Keratinocyte (primary cell): ENCODE measurements at regions not wholly inside any gene's neighbourhood (a gene's known extent, or its start where the extent isn't known, plus 50 kb on each side); places are given as distances from the start of the nearest gene placed in this dataset.
A peak's percentile ranks its signal among the peaks of the same experiment; 100 is the strongest.

Experiments
- DNase-seq: peaks from one replicate; pipeline ENCODE4 v3.0.0-alpha.2; 2011; ENCODE audit warnings: low read depth, missing footprints, low spot score
- FAIRE-seq: peaks from 2 replicates; lab custom pipeline; 2011; peaks lifted over from hg19 to GRCh38; lab: Jason Lieb, UNC
- H2AFZ ChIP-seq: 2 replicates; pipeline ENCODE4 v1.6.0; 2012; ENCODE audit warnings: low read length, control low read depth, inconsistent platforms; ENCODE audit not compliant: control insufficient read depth
- H3K27ac ChIP-seq: 2 replicates; pipeline ENCODE4 v1.5.1; 2011; ENCODE audit warnings: low read length; ENCODE audit not compliant: control insufficient read depth, insufficient read depth
- H3K27me3 ChIP-seq: 3 replicates; pipeline ENCODE4 v1.6.0; 2011; ENCODE audit warnings: low read length; ENCODE audit not compliant: control insufficient read depth, insufficient read depth; ENCODE audit errors: extremely low read depth
- H3K36me3 ChIP-seq, 2 experiments: 2 replicates in 1 of 2; 3 replicates in 1 of 2; pipeline ENCODE4 v1.5.1; 2011; ENCODE audit warnings: low read length in 2 of 2, mild to moderate bottlenecking in 1 of 2; ENCODE audit not compliant: control insufficient read depth in 2 of 2, insufficient read depth in 2 of 2; ENCODE audit errors: extremely low read depth in 1 of 2
- H3K4me1 ChIP-seq: 3 replicates; pipeline ENCODE4 v1.5.1; 2011; ENCODE audit warnings: low read length; ENCODE audit not compliant: control insufficient read depth, insufficient read depth; ENCODE audit errors: extremely low read depth
- H3K4me2 ChIP-seq: 3 replicates; pipeline ENCODE4 v1.6.0; 2011; ENCODE audit warnings: low read depth, low read length; ENCODE audit not compliant: control insufficient read depth, insufficient read depth; ENCODE audit errors: extremely low read depth
- H3K4me3 ChIP-seq, 3 experiments: fragments of 200-600 bp in 1 of 3; sonication (generic) in 1 of 3; 2 replicates in 2 of 3; 3 replicates in 1 of 3; pipeline ENCODE4 v1.5.1; 2011 to 2016; ENCODE audit warnings: low read length in 3 of 3, mild to moderate bottlenecking in 3 of 3, control low read depth in 2 of 3, inconsistent platforms in 1 of 3, low read depth in 1 of 3, mixed read lengths in 1 of 3, mixed run types in 1 of 3, moderate library complexity in 1 of 3; ENCODE audit not compliant: control insufficient read depth in 2 of 3, insufficient read depth in 2 of 3; ENCODE audit errors: extremely low read depth in 1 of 3
- H3K79me2 ChIP-seq: 2 replicates; pipeline ENCODE4 v1.6.0; 2012; ENCODE audit warnings: low read length; ENCODE audit not compliant: control insufficient read depth, insufficient read depth
- H3K9ac ChIP-seq: 3 replicates; pipeline ENCODE4 v1.6.0; 2011; ENCODE audit warnings: low read length; ENCODE audit not compliant: control insufficient read depth, insufficient read depth; ENCODE audit errors: extremely low read depth
- H3K9me1 ChIP-seq: 3 replicates; pipeline ENCODE4 v1.6.0; 2011; ENCODE audit warnings: low read length; ENCODE audit not compliant: control insufficient read depth, insufficient read depth; ENCODE audit errors: extremely low read depth
- H3K9me3 ChIP-seq: 2 replicates; pipeline ENCODE4 v1.5.1; 2012; ENCODE audit warnings: low read depth, low read length; ENCODE audit not compliant: control insufficient read depth
- H4K20me1 ChIP-seq: 3 replicates; pipeline ENCODE4 v1.6.0; 2011; ENCODE audit warnings: low read length; ENCODE audit not compliant: control insufficient read depth, insufficient read depth; ENCODE audit errors: extremely low read depth
- EZH2 ChIP-seq: IDR thresholded peaks from one replicate; pipeline ENCODE4 v1.6.1; 2012; ENCODE audit warnings: inconsistent platforms, mild to moderate bottlenecking, low read length, moderate library complexity
- dilution Hi-C: fragments of 300-500 bp; cut with MboI; formaldehyde crosslinking; loops from one replicate; pipeline ENCODE4 v1.7.0; 2020; ENCODE audit warnings: low sequenced_read_pairs; ENCODE audit not compliant: extremely low pct_ligation_motif_present
- TF ChIP-seq, protein P1 (sequence below), 3 experiments: IDR thresholded peaks in 1 of 3; conservative IDR thresholded peaks in 1 of 3; optimal IDR thresholded peaks in 1 of 3; 2 replicates in 2 of 3; 3 replicates in 1 of 3; pipeline versions ENCODE3 to v1.5.1; 2011; ENCODE audit warnings: low read length in 3 of 3, mild to moderate bottlenecking in 3 of 3, moderate library complexity in 2 of 3, control low read depth in 1 of 3, inconsistent platforms in 1 of 3; ENCODE audit not compliant: insufficient read depth in 2 of 3; ENCODE audit errors: extremely low read depth in 1 of 3

DNA sequence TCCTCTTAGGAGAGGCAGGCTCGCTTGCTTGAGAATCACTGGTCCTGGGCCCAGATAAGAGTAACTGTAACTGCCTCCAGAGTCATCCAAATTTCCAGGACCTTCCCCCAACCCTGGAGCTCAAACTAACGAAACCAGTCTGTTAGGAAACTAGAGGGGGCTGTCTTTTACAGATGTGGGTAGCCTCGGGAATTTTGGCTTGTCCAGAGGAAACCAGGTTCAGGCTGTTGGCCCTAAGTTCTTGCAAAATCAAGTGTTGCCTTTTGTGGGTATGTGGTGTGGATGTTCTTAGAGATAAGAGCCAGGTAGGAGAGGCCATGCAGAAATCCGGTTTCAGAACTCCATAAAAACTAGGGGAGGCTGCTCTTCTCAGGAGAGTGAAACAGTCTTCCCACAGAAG is 125.0 kb upstream of the DLX2 start:
- FAIRE-seq: no peak
- H3K4me1 ChIP-seq: peaks cover 67% of the 10 kb centered on the region

DNA sequence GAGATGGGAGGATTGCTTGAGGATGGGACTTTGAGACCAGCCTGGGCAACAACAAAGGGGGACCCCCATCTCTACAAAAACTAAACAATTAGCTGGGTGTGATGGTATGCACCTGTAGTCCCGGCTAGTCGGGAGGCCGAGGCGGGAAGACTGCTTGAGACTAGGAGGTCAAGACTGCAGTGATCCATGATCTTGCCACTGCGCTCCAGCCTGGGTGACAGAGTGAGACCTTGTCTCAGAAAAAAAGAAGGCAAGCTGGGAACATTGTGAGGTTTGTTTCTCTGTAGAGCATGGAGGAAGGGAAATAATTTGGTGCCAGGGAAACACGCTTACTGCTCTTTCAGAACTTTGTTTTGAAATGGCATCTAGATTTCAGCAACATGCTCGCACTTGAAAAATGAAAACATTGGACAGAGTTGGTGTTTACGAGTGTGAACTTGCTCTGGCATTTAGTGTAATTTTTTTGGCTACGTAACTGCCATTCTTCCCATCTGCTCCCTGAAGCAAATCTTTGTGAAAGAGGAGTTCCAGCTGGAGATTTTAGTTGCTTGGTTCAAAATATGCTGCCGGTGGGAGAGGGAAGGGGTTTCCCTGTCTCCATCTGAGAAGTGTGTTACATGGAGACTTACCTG is 125.6 kb upstream of the DLX2 start:
- FAIRE-seq: peak; percentile 96
- dilution Hi-C loops: no loop called here
- H3K27me3 ChIP-seq: no peaks in the 10 kb centered on the region
- peak overlapping the region; percentile 87 for H3K4me2 ChIP-seq
- no peaks in the 10 kb centered on the region for H3K79me2 ChIP-seq
- H3K4me1 ChIP-seq: peaks cover 70% of the 10 kb centered on the region
- no peaks in the 10 kb centered on the region for H3K9me1 ChIP-seq
- peak overlapping the region; percentile 82 for H3K9ac ChIP-seq
- H3K27ac ChIP-seq: peak overlapping the region; percentile 95
- DNase-seq: no peak
- TF ChIP-seq, protein P1, sequence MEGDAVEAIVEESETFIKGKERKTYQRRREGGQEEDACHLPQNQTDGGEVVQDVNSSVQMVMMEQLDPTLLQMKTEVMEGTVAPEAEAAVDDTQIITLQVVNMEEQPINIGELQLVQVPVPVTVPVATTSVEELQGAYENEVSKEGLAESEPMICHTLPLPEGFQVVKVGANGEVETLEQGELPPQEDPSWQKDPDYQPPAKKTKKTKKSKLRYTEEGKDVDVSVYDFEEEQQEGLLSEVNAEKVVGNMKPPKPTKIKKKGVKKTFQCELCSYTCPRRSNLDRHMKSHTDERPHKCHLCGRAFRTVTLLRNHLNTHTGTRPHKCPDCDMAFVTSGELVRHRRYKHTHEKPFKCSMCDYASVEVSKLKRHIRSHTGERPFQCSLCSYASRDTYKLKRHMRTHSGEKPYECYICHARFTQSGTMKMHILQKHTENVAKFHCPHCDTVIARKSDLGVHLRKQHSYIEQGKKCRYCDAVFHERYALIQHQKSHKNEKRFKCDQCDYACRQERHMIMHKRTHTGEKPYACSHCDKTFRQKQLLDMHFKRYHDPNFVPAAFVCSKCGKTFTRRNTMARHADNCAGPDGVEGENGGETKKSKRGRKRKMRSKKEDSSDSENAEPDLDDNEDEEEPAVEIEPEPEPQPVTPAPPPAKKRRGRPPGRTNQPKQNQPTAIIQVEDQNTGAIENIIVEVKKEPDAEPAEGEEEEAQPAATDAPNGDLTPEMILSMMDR (optimal IDR thresholded peaks at IDR 0.05 in 1 of 3, IDR thresholded peaks at IDR 0.05 in 1 of 3, conservative IDR thresholded peaks at IDR 0.05 in 1 of 3; ENCODE audit: extremely low read depth in 1 of 3, insufficient read depth in 2 of 3, low read length in 3 of 3): no peak
- no peak for TF ChIP-seq EZH2
- H3K4me3 ChIP-seq: peak overlapping the region; percentile 13 to 53 (median 39)
- H3K9me3 ChIP-seq: no peaks in the 10 kb centered on the region
- no peaks in the 10 kb centered on the region for H4K20me1 ChIP-seq
- H3K36me3 ChIP-seq: no peaks in the 10 kb centered on the region
- H2AFZ ChIP-seq: peak overlapping the region; percentile 85

More for the DNA sequence above, 125.0 kb upstream of the DLX2 start:
- H3K79me2 ChIP-seq: no peaks in the 10 kb centered on the region
- no peaks in the 10 kb centered on the region for H3K9me1 ChIP-seq
- H3K27me3 ChIP-seq: no peaks in the 10 kb centered on the region
- dilution Hi-C loops: no loop called here
- no peaks in the 10 kb centered on the region for H4K20me1 ChIP-seq
- TF ChIP-seq, protein P1 (optimal IDR thresholded peaks at IDR 0.05 in 1 of 3, IDR thresholded peaks at IDR 0.05 in 1 of 3, conservative IDR thresholded peaks at IDR 0.05 in 1 of 3; ENCODE audit: extremely low read depth in 1 of 3, insufficient read depth in 2 of 3, low read length in 3 of 3): no peak
- TF ChIP-seq EZH2: no peak
- H3K36me3 ChIP-seq: no peaks in the 10 kb centered on the region
- no peaks in the 10 kb centered on the region for H3K9me3 ChIP-seq
- DNase-seq: no peak
- peak overlapping the region in 1 of 3 experiments; percentile 25 for H3K4me3 ChIP-seq
- peak overlapping the region; percentile 95 for H3K27ac ChIP-seq
- peak overlapping the region; percentile 82 for H3K9ac ChIP-seq
- peak overlapping the region; percentile 87 for H3K4me2 ChIP-seq
- H2AFZ ChIP-seq: peak overlapping the region; percentile 81
